DMS 273 (cell line): ENCODE measurements at regions not wholly inside any gene's neighbourhood (a gene's known extent, or its start where the extent isn't known, plus 50 kb on each side); places are given as distances from the start of the nearest gene placed in this dataset.
"Not testable (repeated sequence)": the region's sequence is repeated elsewhere in the genome, so short reads cannot be mapped to it uniquely, and the experiment has no call there.

Experiments
- DNase-seq: peaks from one replicate; lab custom pipeline; 2025; ENCODE audit not compliant: unreplicated experiment; lab: John Stamatoyannopoulos, UW

DNA sequence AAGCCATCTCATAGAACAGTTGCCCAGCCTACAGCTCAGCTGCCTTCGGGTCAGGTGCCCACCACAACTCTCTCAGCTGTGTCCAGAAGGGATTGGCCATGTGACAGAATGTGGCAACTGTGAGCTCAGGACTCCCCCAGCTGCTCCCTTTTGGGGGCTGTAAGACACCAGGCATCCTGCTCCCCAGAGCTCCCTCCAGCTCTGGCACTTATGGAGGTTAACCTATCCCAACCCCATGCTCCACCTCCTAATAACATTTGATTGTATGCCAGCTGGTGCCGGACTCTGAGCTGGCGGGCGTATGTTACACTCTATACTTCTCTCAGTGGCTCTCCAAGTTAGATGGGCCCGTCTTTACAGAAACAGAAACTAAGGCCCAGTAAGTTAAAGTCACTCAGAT lies 222.8 kb downstream of the FAM43A start:
- DNase-seq: peak; percentile 57

GRCh38 chr3:194908972-194909371 lies 223.3 kb downstream of the FAM43A start:
- no peak for DNase-seq

- peak; percentile 90 for DNase-seq
Measured at GRCh38 chr3:194910414-194910984, 224.8 kb downstream of the FAM43A start.

DNA sequence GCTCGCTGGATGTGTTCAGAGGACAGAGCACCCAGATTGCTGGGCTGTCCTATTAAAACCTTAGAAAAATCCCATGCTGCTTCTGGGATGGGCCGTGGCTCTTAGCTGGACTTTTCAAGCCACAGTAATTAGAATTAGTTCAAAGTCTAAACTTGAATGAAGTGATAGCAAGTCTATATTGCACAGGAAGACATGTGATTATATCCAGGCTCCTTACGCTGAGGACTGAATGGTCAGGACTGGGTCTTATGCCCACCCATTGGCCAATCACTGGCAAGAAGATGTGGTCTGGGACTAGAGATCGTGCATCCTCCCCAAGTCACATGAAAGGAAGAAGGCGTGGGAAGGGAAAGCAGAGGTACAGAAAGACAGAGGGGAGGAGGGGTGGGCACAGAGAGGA lies 227.6 kb downstream of the FAM43A start:
- DNase-seq: no peak

GRCh38 chr3:194924889-194925288 lies 239.2 kb downstream of the FAM43A start:
- not testable (repeated sequence) for DNase-seq

- no peak for DNase-seq
Measured at GRCh38 chr3:194925614-194926013, 239.9 kb downstream of the FAM43A start.

GRCh38 chr3:194928227-194928626 lies 242.5 kb downstream of the FAM43A start:
- DNase-seq: no peak

GRCh38 chr3:194928831-194929577 lies 243.3 kb downstream of the FAM43A start:
- no peak for DNase-seq

DNA sequence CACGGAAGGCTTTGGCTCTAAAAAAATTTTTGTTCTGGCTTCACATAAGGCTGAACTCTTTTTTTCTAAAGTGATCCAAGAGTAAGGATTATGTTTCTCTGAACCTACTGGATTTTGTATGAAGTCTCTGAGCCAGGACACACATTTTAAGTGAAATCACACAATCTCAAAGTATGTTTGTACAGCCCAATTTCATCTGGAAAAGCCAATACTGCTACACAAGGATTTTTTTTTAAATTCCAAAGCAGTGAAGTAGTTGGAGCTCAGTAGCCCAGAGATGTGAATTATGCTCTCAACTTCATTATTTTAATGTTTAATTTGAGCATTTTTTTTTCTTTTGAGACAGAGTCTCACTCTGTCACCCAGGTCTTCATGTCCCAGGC lies 243.9 kb downstream of the FAM43A start:
- DNase-seq: no peak

DNA sequence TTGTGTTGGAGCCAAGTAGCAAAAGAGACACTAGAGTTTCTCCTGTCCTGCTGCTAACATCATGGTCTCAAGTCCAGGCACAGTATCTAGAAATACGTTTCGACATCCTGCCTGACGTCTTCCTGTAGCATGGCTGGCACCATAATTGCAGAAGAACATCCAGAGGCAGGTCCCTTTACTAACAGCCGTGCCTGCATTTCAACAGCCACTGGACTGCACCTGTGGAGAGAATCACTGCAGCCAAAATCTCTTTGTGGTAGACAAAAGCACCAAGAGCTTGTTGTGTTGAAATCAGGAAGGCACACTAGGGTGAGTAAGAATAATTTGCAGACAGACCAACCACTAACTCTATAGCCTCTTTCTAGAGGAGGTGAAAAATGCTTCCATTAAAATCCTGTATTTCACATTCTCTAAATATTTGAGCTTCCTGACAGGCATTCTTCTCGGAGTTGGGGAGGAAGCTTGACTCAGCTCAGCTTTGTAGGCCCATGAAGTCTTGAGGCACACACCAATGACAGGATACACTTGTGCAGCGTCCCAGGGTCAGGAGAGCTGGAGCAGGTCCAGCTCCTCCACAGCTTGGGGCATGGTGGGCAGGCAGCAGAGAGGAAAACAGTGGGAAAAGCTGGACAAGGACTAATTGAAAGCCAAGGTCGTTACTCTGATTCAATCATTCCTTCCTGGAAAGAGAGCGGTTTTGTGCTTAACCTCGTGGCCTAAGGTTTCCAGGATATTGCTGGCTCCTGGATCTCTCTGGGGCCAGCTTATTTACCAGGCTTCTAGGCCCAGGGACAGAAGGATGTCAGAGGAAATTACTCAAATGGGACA lies 244.9 kb downstream of the FAM43A start:
- DNase-seq: no peak

- DNase-seq: no peak
Measured at GRCh38 chr3:194931347-194931746, 245.7 kb downstream of the FAM43A start.

DNA sequence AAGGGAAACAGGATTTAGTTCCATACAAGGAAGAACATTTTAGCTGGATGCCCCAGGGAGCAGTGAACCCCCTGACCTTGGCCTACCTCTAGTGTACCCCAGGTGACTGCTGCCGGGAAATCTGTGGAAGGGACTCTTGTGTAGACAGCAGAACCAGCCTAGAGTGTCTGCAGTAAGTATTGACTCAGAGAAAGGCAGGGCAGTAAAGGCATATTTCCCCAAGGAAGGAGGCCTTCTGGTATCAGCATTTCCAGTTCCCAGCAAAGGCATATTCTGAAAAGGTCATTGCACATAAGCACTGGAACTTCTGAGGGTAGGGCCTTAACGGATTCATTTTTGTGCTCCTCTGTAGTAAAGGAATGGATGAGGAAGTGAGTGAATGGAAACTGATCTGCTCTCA lies 246.2 kb downstream of the FAM43A start:
- no peak for DNase-seq

GRCh38 chr3:194933465-194933864 lies 247.8 kb downstream of the FAM43A start:
- DNase-seq: no peak

DNA sequence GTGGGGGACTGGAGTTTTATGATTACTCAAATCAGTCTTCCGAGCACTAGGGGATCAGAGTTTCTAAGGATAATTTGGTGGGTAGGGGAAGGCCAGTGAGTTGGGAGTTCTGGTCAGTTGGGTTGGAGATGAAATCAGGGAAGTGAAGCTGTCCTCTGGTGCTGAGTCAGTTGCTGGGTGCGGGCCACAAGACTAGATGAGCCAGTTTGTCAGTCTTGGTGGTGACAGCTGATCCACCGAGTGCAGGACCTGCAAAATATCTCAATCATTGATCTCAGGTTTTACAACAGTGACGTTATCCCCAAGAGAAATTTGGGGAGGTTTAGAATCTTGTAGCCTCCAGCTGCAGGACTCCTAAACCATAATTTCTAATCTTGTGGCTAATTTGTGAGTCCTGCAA lies 249.4 kb downstream of the FAM43A start:
- no peak for DNase-seq

DNA sequence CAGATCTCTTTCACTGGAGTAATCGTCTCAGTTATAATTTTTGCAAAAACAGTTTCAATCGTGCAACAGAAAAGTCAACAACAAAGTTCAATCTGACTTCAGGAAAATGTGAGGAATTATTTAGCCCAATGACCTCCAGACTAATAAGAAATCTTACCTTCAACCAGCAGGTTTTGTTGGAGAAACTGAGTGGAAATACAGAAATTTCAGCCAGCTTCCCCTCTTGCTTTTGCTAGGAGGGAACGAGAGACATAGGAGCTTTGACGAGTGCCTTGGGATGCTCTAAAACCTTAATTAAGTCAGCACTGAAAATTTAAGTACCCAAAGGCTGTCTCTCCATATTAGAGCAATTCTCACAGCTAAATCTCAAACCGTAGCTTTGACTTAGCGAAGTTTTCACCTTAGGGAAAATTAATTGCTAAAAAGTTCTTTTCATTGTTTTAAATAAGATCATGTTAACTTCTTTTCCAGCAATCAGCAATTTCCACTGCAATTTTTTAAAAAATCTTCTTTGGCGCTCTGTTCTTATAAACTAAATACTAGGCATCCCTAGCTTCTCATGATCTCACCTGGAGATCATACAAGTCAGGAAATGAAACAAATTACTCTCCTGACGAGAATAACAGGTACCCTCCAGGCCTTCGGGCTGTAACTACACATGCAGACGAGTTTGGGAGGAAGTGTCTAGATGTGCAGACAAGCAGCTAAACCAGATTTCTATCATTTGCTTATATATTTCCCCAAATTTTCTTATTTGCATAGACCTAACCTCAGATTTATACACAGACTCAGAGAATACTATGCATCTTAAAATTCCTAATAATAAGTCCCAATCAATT lies 250.2 kb downstream of the FAM43A start:
- no peak for DNase-seq

DNA sequence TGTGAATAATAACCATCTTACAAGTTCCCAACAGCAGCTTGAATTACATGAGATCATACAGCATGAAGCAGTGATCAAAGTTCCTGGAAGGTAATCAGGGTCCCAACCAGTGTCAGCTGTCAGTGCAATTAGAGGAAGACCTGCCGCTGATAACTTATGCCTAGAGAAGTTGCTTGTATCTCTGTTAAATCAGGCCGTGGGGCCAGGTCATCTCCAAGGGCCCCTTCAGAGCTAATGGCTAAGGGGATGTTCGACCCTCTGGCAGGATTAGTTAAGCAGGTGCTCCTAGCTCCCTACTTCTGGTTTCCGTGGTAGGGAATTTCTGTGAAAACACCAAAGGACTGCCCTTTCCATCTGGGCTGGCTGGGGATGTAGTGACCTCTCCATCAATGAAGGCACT lies 251.0 kb downstream of the FAM43A start:
- DNase-seq: no peak

DNA sequence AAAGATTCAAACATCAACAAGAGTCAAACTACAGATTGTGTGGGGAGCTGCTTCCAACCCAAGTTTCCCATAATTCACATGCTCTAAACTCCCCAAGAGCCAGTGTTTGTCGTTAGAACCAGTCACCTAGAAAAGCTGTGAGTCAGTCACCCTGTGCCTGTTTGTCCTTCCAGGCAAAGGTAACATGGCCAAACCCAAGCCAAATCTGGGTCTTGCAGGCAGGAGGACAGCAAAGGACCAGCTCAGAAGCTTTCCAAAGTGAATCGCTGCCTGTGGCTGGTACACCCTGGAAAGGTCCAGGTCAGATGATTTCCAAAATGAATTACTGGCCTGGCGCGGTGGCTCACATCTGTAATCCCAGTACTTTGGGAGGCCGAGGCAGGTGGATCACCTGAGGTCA lies 251.5 kb downstream of the FAM43A start:
- no peak for DNase-seq

GRCh38 chr3:194937882-194938321 lies 252.2 kb downstream of the FAM43A start:
- DNase-seq: no peak

DNA sequence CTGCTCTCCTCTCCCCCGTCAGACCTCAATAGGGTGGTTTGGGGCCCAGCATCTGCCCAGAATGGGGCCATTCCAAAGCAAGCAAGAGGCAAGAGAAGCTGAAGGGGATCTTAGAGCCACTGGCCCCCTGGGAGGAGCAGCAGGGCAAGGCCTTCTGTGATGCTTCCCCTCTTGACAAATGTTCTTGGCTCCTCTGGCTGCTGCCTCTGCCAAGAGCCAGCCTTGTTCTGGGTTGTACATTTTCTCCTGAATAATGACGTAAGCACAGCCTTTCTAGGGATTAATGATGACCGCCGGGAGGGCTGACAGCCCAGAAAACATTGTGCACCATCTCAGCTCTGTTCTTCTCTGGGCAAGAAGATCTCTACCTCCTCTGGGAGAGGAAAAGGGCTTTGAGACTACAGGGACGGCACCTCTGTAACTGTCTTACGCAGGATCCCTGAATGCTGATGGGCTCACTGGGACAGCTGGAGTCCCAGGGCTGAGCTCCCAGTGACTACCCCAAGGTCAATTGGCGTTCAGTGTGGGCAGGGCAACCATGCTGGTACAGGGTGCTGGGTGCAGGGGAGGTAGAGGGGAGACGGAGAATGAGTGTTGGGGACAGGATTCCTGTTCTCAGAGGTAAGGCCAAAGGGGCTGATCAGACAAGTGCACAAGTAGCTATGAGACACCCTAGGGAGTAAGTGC lies 253.3 kb downstream of the FAM43A start:
- no peak for DNase-seq

- no peak for DNase-seq
Measured at GRCh38 chr3:194939532-194939909, 253.8 kb downstream of the FAM43A start.
